Neural cell (in vitro differentiated cells): ENCODE measurements at regions not wholly inside any gene's neighbourhood (a gene's known extent, or its start where the extent isn't known, plus 50 kb on each side); places are given as distances from the start of the nearest gene placed in this dataset.

Experiments used
- EZH2 ChIP-seq: fragments of 200-600, 300-800 bp; shearing (Covaris generic), sonication (generic); IDR thresholded peaks from 2 replicates; pipeline ENCODE4 v1.6.1; 2014; ENCODE audit warnings: antibody characterized with exemption, low read length, borderline replicate concordance, mild to moderate bottlenecking; ENCODE audit not compliant: insufficient read depth, poor library complexity, severe bottlenecking
- POLR2AphosphoS5 ChIP-seq: IDR thresholded peaks from 2 replicates; pipeline ENCODE4 v1.6.1; 2012
- TAF1 ChIP-seq: IDR thresholded peaks from 2 replicates; pipeline ENCODE4 v1.6.1; 2012; ENCODE audit warnings: low read depth
- TF ChIP-seq, protein P1 (sequence below): fragments of 450-650 bp; IDR thresholded peaks from 2 replicates; pipeline ENCODE4 v1.5.1; 2014; ENCODE audit warnings: antibody characterized with exemption, mild to moderate bottlenecking, moderate library complexity; ENCODE audit not compliant: poor library complexity, severe bottlenecking

DNA sequence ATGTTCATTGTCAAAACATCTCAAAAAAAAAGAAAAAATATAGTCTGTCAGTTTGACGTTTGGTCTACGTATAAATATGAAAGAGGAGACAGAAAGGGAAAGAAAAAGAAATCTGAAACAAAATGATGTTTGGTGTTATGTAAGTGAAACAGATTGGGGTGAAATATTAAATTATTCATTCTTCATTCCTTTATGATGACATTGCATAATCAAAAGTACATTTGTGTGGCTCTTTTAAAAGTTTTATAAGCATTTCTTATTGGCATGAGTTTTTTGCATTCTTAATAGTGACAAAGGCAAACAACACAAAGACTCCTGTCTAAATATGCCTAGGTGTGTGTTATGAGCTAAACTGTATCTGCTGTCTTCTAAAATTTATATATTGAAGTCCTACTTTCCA, 232.6 kb downstream of the EFNB2 start:
- TF ChIP-seq TAF1 (no peak), POLR2AphosphoS5 (no peak), EZH2 (no peak)
- TF ChIP-seq, protein P1, sequence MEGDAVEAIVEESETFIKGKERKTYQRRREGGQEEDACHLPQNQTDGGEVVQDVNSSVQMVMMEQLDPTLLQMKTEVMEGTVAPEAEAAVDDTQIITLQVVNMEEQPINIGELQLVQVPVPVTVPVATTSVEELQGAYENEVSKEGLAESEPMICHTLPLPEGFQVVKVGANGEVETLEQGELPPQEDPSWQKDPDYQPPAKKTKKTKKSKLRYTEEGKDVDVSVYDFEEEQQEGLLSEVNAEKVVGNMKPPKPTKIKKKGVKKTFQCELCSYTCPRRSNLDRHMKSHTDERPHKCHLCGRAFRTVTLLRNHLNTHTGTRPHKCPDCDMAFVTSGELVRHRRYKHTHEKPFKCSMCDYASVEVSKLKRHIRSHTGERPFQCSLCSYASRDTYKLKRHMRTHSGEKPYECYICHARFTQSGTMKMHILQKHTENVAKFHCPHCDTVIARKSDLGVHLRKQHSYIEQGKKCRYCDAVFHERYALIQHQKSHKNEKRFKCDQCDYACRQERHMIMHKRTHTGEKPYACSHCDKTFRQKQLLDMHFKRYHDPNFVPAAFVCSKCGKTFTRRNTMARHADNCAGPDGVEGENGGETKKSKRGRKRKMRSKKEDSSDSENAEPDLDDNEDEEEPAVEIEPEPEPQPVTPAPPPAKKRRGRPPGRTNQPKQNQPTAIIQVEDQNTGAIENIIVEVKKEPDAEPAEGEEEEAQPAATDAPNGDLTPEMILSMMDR = no peak
